ENCODE measurements at regions not wholly inside any gene's neighbourhood (a gene's known extent, or its start where the extent isn't known, plus 50 kb on each side); places are given as distances from the start of the nearest gene placed in this dataset.

- TF ChIP-seq REST (IDR thresholded peaks at IDR 0.05; ENCODE audit: borderline replicate concordance) (no peak), CTCF (IDR thresholded peaks at IDR 0.05; ENCODE audit: poor library complexity, severe bottlenecking) (no peak), EP300 (conservative IDR thresholded peaks at IDR 0.05; ENCODE audit: poor library complexity, severe bottlenecking) (no peak), POLR2AphosphoS5 (IDR thresholded peaks at IDR 0.05) (no peak), EZH2 (IDR thresholded peaks at IDR 0.05; ENCODE audit: borderline replicate concordance, insufficient read depth, low read length, poor library complexity, severe bottlenecking) (no peak), MXI1 (conservative IDR thresholded peaks at IDR 0.05; ENCODE audit: poor library complexity, severe bottlenecking) (no peak)
These were observed 213.1 kb upstream of the NECTIN3 start for GRCh38 chr3:110858549-110858948.
